Endothelial cell of umbilical vein (primary cell): ENCODE measurements at regions not wholly inside any gene's neighbourhood (a gene's known extent, or its start where the extent isn't known, plus 50 kb on each side); places are given as distances from the start of the nearest gene placed in this dataset.

ENCODE experiments used
- BruUV-seq: library from RNA; stranded (reverse); fragments of 400-500 nt; replicated peaks from 2 replicates; lab custom pipeline; 2021; lab: Mats Ljungman, UMichigan
- CTCF ChIA-PET: fragments of 300-600, 350-600 bp; sonication (Branson Sonifier 250); formaldehyde crosslinking; loops from one replicate; lab custom pipeline; 2021; ENCODE audit warnings: antibody characterized with exemption, inconsistent platforms; lab: Charles Lee
- POLR2A ChIA-PET: fragments of 300-600, 350-600 bp; sonication (Branson Sonifier 250); formaldehyde crosslinking; loops from one replicate; lab custom pipeline; 2021; ENCODE audit warnings: antibody characterized with exemption, inconsistent platforms; lab: Charles Lee
- DNase-seq: peaks from one replicate; pipeline ENCODE4 v3.0.0-alpha.2; 2011; ENCODE audit warnings: low read depth, low spot score
- FAIRE-seq: peaks from 2 replicates; lab custom pipeline; 2011; peaks lifted over from hg19 to GRCh38; lab: Jason Lieb, UNC
- H2AFZ ChIP-seq: 2 replicates; pipeline ENCODE4 v1.6.0; 2012; ENCODE audit warnings: low read depth, low read length, control low read depth, inconsistent platforms
- H3K27ac ChIP-seq: 2 replicates; pipeline ENCODE4 v1.5.1; 2011; ENCODE audit warnings: low read depth, mild to moderate bottlenecking, control low read depth, low read length, moderate library complexity; ENCODE audit not compliant: insufficient read depth
- H3K27me3 ChIP-seq, 2 experiments: 2 replicates each; pipeline versions ENCODE4 v1.6.0 to v1.6.1; 2011; ENCODE audit warnings: low read length in 2 of 2, mixed read lengths in 1 of 2; ENCODE audit not compliant: control insufficient read depth in 2 of 2, insufficient read depth in 2 of 2
- H3K36me3 ChIP-seq, 2 experiments: 2 replicates in 1 of 2; 3 replicates in 1 of 2; pipeline ENCODE4 v1.5.1; 2011; ENCODE audit warnings: low read length in 2 of 2, mild to moderate bottlenecking in 1 of 2, moderate library complexity in 1 of 2; ENCODE audit not compliant: control insufficient read depth in 2 of 2, insufficient read depth in 2 of 2; ENCODE audit errors: extremely low read depth in 1 of 2
- H3K4me1 ChIP-seq: 3 replicates; pipeline ENCODE4 v1.5.1; 2011; ENCODE audit warnings: mild to moderate bottlenecking, low read length; ENCODE audit not compliant: control insufficient read depth, insufficient read depth; ENCODE audit errors: extremely low read depth
- H3K4me2 ChIP-seq: 2 replicates; pipeline ENCODE4 v1.6.1; 2011; ENCODE audit warnings: low read length, control low read depth, mixed read lengths; ENCODE audit not compliant: insufficient read depth
- H3K4me3 ChIP-seq, 3 experiments: fragments of 200-600 bp in 1 of 3; sonication (generic), shearing (Covaris generic) in 1 of 3; replicated peaks in 1 of 3; 2 replicates each; pipeline ENCODE4 v1.5.1; 2011 to 2016; ENCODE audit warnings: control low read depth in 3 of 3, low read length in 3 of 3, mild to moderate bottlenecking in 2 of 3, inconsistent platforms in 1 of 3, low read depth in 1 of 3, moderate library complexity in 1 of 3; ENCODE audit not compliant: insufficient read depth in 1 of 3
- H3K79me2 ChIP-seq: 2 replicates; pipeline ENCODE4 v1.6.0; 2012; ENCODE audit warnings: low read length, inconsistent platforms; ENCODE audit not compliant: control insufficient read depth, insufficient read depth
- H3K9ac ChIP-seq: replicated peaks from 2 replicates; pipeline ENCODE3; 2011; ENCODE audit warnings: low read length, control low read depth; ENCODE audit not compliant: insufficient read depth; ENCODE audit errors: extremely low read depth
- H3K9me1 ChIP-seq: replicated peaks from 3 replicates; pipeline ENCODE4 v1.6.0; 2011; ENCODE audit warnings: mild to moderate bottlenecking, low read length; ENCODE audit not compliant: control insufficient read depth, insufficient read depth; ENCODE audit errors: extremely low read depth
- H3K9me3 ChIP-seq: replicated peaks from 2 replicates; pipeline ENCODE4 v1.5.1; 2012; ENCODE audit warnings: low read length, inconsistent platforms; ENCODE audit not compliant: control insufficient read depth, insufficient read depth
- H4K20me1 ChIP-seq: replicated peaks from 2 replicates; pipeline ENCODE3; 2011; ENCODE audit warnings: mild to moderate bottlenecking, low read length; ENCODE audit not compliant: control insufficient read depth, insufficient read depth; ENCODE audit errors: extremely low read depth
- EZH2 ChIP-seq: IDR thresholded peaks from 2 replicates; pipeline ENCODE4 v1.6.1; 2012; ENCODE audit warnings: borderline replicate concordance, low read depth, mild to moderate bottlenecking, moderate library complexity, low read length, inconsistent platforms; ENCODE audit not compliant: severe bottlenecking
- FOS ChIP-seq: IDR thresholded peaks from 2 replicates; pipeline ENCODE4 v1.6.1; 2011; ENCODE audit warnings: mild to moderate bottlenecking, low read length, moderate library complexity, borderline replicate concordance; ENCODE audit not compliant: insufficient read depth
- GATA2 ChIP-seq: IDR thresholded peaks from 2 replicates; pipeline ENCODE4 v1.7.0; 2011; ENCODE audit warnings: low read depth, mild to moderate bottlenecking, moderate library complexity, mixed read lengths, low read length; ENCODE audit not compliant: insufficient read length, insufficient read depth
- JUN ChIP-seq: IDR thresholded peaks from 2 replicates; pipeline ENCODE4 v1.6.1; 2011; ENCODE audit warnings: borderline replicate concordance, low read depth; ENCODE audit not compliant: insufficient read length, insufficient read depth
- MAX ChIP-seq: IDR thresholded peaks from 2 replicates; pipeline ENCODE4 v1.6.1; 2011; ENCODE audit not compliant: insufficient read depth, insufficient read length
- MYC ChIP-seq: IDR thresholded peaks from one replicate; pipeline ENCODE4 v1.6.1; 2011; ENCODE audit warnings: mild to moderate bottlenecking, low read depth, low read length
- POLR2A ChIP-seq: IDR thresholded peaks from 2 replicates; pipeline ENCODE4 v1.6.1; 2012; ENCODE audit warnings: low read depth, mild to moderate bottlenecking, control low read depth, low read length
- POLR2AphosphoS5 ChIP-seq: IDR thresholded peaks from 2 replicates; pipeline ENCODE4 v1.6.1; 2012; ENCODE audit warnings: low read depth, mild to moderate bottlenecking, control low read depth, low read length, moderate library complexity; ENCODE audit not compliant: insufficient read depth
- dilution Hi-C: fragments of 300-500 bp; cut with MboI; formaldehyde crosslinking; loops from one replicate; pipeline ENCODE4 v1.15.0; 2019; ENCODE audit warnings: low sequenced_read_pairs; ENCODE audit not compliant: extremely low pct_ligation_motif_present
- intact Hi-C: fragments of 100-400 bp; cut with micrococcal nuclease; formaldehyde crosslinking; loops from one replicate; pipeline ENCODE4 v1.10.0; 2022
- TF ChIP-seq, protein P1 (sequence below), 2 donors: IDR thresholded peaks; 1 replicate in 1 of 2; 2 replicates in 1 of 2; pipeline ENCODE4 v1.5.1; 2011; ENCODE audit warnings: low read length in 2 of 2, mild to moderate bottlenecking in 2 of 2, moderate library complexity in 2 of 2, control low read depth in 1 of 2, inconsistent platforms in 1 of 2, low read depth in 1 of 2; ENCODE audit not compliant: insufficient read depth in 1 of 2; ENCODE audit errors: extremely low read depth in 1 of 2

- Histone ChIP-seq H3K4me2 (no peak overlapping the region), H2AFZ (no peak overlapping the region), H3K36me3 (no peaks in the 10 kb centered on the region), H3K9me1 (no peaks in the 10 kb centered on the region), H3K79me2 (no peaks in the 10 kb centered on the region), H4K20me1 (no peaks in the 10 kb centered on the region), H3K27ac (no peak overlapping the region), H3K4me1 (peaks cover 7% of the 10 kb centered on the region), H3K4me3 (no peak overlapping the region), H3K27me3 (no peaks in the 10 kb centered on the region), H3K9me3 (no peaks in the 10 kb centered on the region), H3K9ac (no peak overlapping the region)
- POLR2A ChIA-PET, result no interaction called here
- DNase-seq (no peak), FAIRE-seq (no peak)
- BruUV-seq, result no TSS peak
- dilution Hi-C loops (no loop called here), intact Hi-C loops (no loop called here)
- CTCF ChIA-PET, result interaction anchor here (2.2 kb wide), 1 partner anchor 12 kb away, joined by 4 read pairs; no protein-coding TSS in a partner anchor
- TF ChIP-seq GATA2 (no peak), EZH2 (no peak), FOS (no peak), POLR2A (no peak), POLR2AphosphoS5 (no peak), MYC (no peak), MAX (no peak), JUN (no peak)
- TF ChIP-seq, protein P1, sequence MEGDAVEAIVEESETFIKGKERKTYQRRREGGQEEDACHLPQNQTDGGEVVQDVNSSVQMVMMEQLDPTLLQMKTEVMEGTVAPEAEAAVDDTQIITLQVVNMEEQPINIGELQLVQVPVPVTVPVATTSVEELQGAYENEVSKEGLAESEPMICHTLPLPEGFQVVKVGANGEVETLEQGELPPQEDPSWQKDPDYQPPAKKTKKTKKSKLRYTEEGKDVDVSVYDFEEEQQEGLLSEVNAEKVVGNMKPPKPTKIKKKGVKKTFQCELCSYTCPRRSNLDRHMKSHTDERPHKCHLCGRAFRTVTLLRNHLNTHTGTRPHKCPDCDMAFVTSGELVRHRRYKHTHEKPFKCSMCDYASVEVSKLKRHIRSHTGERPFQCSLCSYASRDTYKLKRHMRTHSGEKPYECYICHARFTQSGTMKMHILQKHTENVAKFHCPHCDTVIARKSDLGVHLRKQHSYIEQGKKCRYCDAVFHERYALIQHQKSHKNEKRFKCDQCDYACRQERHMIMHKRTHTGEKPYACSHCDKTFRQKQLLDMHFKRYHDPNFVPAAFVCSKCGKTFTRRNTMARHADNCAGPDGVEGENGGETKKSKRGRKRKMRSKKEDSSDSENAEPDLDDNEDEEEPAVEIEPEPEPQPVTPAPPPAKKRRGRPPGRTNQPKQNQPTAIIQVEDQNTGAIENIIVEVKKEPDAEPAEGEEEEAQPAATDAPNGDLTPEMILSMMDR (IDR thresholded peaks at IDR 0.05; ENCODE audit: extremely low read depth in 1 of 2, insufficient read depth in 1 of 2, low read depth in 1 of 2, low read length in 2 of 2), result no peak
These were observed 352.8 kb downstream of the KLF12 start for GRCh38 chr13:73781384-73781783.
